ENCODE measurements at regions not wholly inside any gene's neighbourhood (a gene's known extent, or its start where the extent isn't known, plus 50 kb on each side); places are given as distances from the start of the nearest gene placed in this dataset.
A peak's percentile ranks its signal among the peaks of the same experiment; 100 is the strongest.
"Not testable (repeated sequence)": the region's sequence is repeated elsewhere in the genome, so short reads cannot be mapped to it uniquely, and the experiment has no call there.

GRCh38 chr1:228994676-228995594 is 259.7 kb downstream of the RHOU start:
- peak in 1 of 2 donors; percentile 14 for DNase-seq

- DNase-seq, result no peak
Measured at GRCh38 chr1:228996281-228996680, 261.0 kb downstream of the RHOU start.

- DNase-seq, result no peak
Measured at GRCh38 chr1:228997721-228998144, 262.5 kb downstream of the RHOU start.

- no peak for DNase-seq
Measured at GRCh38 chr1:228998179-228998578, 262.9 kb downstream of the RHOU start.

- DNase-seq, result no peak
Measured at GRCh38 chr1:228999446-229000170, 264.3 kb downstream of the RHOU start.

GRCh38 chr1:229000187-229000586 is 264.9 kb downstream of the RHOU start:
- DNase-seq, result no peak

GRCh38 chr1:229001467-229002011 is 266.3 kb downstream of the RHOU start:
- no peak for DNase-seq

- no peak for DNase-seq
Measured at GRCh38 chr1:229002037-229002436, 266.8 kb downstream of the RHOU start.

GRCh38 chr1:229002451-229002960 is 267.2 kb downstream of the RHOU start:
- DNase-seq, result no peak

- DNase-seq, result no peak
Measured at GRCh38 chr1:229003233-229004031, 267.5 kb upstream of the RAB4A start.

GRCh38 chr1:229004066-229004833 is 266.7 kb upstream of the RAB4A start:
- no peak for DNase-seq

- DNase-seq, result no peak
Measured at GRCh38 chr1:229005097-229005496, 265.8 kb upstream of the RAB4A start.

- no peak for DNase-seq
Measured at GRCh38 chr1:229005556-229005955, 265.4 kb upstream of the RAB4A start.

GRCh38 chr1:229006121-229006870 is 264.6 kb upstream of the RAB4A start:
- DNase-seq, result no peak

GRCh38 chr1:229007167-229007566 is 263.7 kb upstream of the RAB4A start:
- no peak for DNase-seq

GRCh38 chr1:229007701-229008100 is 263.2 kb upstream of the RAB4A start:
- DNase-seq, result no peak

- DNase-seq, result not testable (repeated sequence)
Measured at GRCh38 chr1:229008347-229008746, 262.6 kb upstream of the RAB4A start.

- DNase-seq, result no peak
Measured at GRCh38 chr1:229011022-229011421, 259.9 kb upstream of the RAB4A start.

- no peak for DNase-seq
Measured at GRCh38 chr1:229012823-229013222, 258.1 kb upstream of the RAB4A start.

- DNase-seq, result no peak
Measured at GRCh38 chr1:229013981-229014380, 256.9 kb upstream of the RAB4A start.

GRCh38 chr1:229015806-229016205 is 255.1 kb upstream of the RAB4A start:
- DNase-seq, result no peak
